ENCODE measurements at regions not wholly inside any gene's neighbourhood (a gene's known extent, or its start where the extent isn't known, plus 50 kb on each side); places are given as distances from the start of the nearest gene placed in this dataset.
"Not testable (repeated sequence)": the region's sequence is repeated elsewhere in the genome, so short reads cannot be mapped to it uniquely, and the experiment has no call there.

DNA sequence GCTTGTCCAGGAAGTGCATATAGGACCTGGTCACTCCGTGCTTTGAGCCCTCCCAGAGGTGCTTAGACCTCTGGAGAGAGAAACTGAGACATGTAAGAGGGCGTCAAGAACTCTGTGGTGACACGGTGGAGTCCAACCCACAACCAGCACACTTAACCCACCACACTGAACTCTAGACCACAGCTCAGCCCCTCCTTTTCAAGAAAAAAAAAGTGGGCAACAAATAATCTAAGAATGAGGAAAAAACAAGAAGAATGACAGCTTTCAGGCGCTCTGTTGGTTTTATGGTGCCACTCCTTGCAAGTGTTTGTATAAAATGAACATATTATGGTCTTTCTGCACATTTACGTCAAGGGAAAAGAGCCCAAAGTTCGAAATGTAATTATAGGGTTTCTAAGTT, 50.2 kb upstream of the SNAPC3 start:
- no peak for DNase-seq

DNA sequence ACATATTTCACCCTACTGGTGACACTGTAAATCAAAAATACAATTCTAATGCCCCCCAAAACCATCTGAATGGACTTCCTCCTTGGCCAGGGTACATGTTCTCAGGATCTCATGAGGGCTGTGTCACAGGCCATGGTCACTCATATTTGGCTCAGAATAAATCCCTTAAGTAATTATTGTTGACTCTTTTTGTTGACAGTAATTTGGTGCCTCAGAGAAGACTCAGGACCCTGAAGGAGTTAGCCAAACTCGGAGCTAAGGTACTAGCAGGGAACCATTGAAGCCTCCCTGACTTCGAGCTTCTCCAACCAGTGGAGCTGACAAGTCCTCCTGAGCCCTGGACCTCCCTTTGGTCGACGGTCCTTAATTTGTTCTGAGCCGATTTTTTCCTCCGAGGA, 51.2 kb upstream of the SNAPC3 start:
- DNase-seq = no peak

DNA sequence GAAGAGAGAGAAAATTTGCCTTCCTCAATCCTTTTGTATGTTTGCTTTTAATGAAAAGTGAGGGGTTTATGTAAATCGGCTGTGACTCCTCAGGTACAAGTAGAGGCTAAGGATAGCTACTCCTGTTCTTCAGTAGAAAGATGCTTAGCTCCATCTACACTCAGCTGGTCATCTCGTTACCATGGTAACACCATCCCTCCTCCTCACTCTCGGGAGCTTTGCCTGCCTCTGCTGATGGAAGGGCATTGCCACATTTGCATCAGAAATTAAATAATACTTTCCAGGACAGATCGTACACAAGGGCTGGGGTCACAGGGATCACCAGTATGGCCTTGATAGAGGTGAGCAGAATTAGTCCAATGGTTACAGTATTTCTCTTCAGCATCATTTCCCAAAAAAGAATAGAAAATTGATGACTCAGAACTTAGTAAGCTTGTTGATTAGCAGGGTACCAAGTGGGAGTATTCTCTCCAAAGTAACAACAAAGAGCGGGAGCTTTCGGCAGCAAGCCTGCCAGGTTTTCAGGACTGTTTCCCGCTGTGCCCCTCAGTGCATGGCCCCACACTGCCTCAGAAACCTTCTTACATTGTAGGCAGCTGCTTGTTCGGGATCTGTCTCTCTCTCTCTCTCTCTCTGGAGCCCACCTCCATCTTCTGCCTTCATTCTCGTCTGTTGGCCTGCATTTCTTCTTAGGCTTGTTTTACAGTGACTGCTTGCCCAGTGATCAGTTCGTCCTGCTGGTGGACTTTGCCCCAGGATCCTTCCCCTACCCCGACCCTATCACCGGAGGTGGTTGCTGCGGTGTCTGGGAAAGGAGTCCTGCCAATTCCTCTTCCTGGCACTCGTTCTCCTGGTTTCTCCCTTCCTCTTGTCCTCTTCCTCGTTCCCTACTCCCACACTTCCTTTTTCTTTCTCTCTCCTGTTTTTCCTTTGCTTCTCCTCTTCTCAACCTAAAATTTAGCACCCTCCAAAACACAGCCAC, 51.9 kb upstream of the SNAPC3 start:
- DNase-seq = no peak

DNA sequence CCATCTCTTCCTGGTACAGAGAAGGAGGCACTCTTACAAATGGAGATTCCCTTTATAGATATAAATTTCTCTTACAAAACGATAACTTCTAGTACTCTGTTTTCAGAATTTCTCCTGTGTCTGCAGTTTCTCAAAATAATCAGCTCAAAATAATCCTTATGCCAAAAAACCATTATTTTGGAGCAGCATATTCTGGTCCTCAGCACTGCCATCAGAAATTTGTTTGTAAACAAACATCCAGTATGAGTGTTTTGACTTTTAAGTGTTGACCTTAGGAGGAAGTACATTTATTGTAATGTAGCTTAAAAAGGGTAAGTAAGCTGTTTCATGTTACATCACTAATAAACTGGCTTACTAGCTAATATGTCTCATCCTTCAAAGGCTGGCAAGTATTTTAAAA, 52.8 kb upstream of the SNAPC3 start:
- DNase-seq = no peak

DNA sequence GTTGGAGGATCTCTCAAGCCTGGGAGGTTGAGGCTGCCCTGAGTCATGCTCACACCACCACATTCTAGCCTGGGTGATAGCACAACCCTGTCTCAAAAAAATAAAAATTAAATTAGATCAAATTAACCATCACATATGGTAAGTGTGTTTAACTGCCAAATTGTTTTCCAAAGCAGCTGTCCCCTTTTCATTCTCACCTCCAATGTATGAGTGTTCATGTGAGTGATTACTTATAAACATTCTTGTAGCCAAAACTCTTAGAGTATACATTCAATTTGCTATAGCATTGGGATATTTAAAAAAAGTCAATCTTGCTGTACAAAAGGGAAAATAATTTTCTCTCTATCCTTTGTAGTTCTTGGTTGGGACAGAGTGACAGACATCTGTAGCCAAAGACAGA, 53.4 kb upstream of the SNAPC3 start:
- DNase-seq = no peak

DNA sequence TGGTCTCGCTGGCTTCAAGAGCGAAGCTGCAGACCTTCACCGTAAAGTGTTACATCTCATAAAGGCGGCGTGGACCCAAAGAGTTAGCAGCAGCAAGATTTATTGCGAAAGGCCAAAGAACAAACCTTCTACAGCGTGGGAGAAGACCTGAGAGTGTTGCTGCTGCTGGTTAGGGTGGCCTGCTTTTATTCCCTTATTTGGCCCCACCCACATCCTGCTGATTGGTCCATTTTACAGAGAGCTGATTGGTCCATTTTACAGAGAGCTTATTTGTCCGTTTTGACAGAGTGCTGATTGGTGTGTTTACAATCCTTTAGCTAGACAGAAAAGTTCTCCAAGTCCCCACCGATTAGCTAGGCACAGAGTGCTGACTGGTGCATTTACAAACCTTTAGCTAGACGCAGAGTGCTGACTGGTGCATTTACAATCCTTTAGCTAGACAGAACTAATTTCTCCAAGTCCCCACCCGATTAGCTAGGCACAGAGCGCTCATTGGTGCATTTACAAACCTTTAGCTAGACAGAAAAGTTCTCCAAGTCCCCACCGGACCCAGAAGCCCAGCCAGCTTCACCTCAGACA, 57.6 kb upstream of the SNAPC3 start:
- DNase-seq = not testable (repeated sequence)

DNA sequence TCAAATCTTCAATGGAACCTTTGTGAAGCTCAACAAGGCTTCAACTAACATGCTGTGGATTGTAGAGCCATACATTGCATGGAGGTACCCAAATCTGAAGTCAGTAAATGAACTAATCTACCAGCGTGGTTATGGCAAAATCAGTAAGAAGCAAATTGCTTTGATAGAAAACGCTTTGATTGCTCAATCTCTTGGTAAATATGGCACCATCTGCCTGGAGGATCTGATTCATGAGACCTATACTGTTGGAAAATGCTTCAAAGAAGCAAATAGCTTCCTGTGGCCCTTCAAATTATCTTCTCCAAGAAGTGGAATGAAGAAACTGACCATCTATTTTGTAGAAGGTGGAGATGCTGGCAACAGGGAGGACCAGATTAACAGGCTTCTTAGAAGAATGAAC, 54.7 kb upstream of the TTC39B start:
- no peak for DNase-seq

DNA sequence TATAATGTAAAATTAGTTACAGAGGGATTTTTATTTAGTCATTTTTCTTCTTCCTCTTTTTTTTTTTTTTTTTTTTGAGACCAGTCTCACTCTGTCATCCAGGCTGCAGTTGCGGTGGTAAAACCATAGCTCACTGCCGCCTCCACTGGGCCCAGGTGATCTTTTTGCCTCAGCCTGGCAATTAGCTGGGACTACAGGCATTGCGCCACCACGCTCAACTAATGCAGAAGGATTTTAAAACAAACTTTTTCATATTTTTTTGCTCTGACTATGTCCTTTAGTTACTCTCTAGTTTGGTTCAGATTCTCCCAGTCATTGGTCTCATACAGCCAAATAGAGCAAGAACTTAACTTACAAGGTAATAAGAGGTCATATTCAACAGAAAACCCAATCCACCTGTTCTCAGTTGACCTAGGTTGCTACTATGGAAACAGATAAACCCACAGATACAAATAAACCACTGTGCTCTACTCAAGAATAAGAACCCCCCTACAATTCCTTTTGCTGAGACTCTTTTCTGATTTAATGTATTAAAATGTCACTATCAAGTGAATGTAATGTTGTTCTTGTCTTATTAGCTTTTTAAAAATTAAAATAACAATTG, 50.1 kb upstream of the TTC39B start:
- peak; percentile 46 for DNase-seq
